GM10266 (cell line): ENCODE measurements at regions not wholly inside any gene's neighbourhood (a gene's known extent, or its start where the extent isn't known, plus 50 kb on each side); places are given as distances from the start of the nearest gene placed in this dataset.

ENCODE experiments used
- DNase-seq: peaks from one replicate; pipeline ENCODE4 v3.0.0; 2012; ENCODE audit errors: extremely low spot score
- TF ChIP-seq, protein P1 (sequence below): IDR thresholded peaks from 2 replicates; pipeline ENCODE4 v1.5.1; 2012; ENCODE audit warnings: mild to moderate bottlenecking, low read depth; ENCODE audit not compliant: control insufficient read depth, insufficient read depth; ENCODE audit errors: missing control alignments

DNA sequence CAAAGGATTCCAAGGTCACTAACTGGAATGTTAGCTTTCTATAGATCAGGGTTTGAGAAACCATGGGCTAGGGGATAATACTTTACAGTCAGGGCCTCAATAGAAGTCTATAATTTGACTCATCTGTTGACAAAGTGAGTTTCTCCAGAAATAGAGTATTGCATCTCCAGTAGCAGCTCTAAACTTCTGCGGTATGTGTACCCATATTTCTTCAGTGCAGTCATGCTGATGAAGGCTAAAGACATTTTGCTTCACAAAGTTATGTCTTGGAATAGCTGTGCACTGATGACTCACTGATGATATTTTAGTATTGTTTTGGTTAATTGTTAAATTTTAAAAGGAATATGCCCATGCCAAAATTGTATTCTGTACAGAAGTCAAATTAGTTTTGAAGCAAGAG, 464.9 kb upstream of the AMOT start:
- no peak for DNase-seq
- TF ChIP-seq, protein P1, sequence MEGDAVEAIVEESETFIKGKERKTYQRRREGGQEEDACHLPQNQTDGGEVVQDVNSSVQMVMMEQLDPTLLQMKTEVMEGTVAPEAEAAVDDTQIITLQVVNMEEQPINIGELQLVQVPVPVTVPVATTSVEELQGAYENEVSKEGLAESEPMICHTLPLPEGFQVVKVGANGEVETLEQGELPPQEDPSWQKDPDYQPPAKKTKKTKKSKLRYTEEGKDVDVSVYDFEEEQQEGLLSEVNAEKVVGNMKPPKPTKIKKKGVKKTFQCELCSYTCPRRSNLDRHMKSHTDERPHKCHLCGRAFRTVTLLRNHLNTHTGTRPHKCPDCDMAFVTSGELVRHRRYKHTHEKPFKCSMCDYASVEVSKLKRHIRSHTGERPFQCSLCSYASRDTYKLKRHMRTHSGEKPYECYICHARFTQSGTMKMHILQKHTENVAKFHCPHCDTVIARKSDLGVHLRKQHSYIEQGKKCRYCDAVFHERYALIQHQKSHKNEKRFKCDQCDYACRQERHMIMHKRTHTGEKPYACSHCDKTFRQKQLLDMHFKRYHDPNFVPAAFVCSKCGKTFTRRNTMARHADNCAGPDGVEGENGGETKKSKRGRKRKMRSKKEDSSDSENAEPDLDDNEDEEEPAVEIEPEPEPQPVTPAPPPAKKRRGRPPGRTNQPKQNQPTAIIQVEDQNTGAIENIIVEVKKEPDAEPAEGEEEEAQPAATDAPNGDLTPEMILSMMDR: no peak

DNA sequence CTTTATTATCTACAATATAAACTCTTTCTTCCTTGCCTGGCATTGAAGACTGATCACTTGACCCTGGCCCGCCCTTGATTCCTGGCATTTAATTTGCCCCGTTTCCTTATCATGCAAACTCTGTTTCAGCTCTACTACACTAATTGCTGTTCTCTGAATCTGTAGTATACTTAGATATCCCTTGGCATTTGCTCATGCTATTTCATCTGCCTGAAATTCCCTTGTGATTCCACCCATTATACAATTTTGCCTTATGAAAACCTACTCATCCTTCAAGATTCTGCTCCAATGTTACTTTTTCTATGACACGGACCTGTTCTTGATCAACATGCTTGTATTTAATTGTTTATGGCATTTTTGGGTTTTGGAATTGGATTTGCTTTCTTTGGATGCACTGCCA, 459.9 kb upstream of the AMOT start:
- no peak for DNase-seq
- TF ChIP-seq, protein P1: no peak

DNA sequence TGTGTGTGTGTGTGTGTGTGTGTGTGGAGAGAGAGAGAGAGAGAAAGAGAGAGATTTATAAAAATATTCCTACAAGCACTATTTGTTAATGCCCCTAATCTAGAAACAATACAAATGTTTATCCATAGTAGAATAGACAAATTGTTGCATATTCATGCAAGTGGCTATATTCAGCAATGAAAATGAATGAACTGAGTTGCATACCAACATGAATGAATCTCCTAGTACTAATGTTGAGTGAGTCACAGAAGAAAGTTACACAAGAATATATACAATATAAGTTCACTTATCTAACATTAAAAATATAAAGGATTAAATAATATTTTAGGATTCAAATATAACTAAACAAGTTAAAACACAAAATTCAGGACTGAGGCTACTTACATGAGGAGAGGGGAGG, 456.8 kb upstream of the AMOT start:
- DNase-seq: no peak
- TF ChIP-seq, protein P1: no peak

DNA sequence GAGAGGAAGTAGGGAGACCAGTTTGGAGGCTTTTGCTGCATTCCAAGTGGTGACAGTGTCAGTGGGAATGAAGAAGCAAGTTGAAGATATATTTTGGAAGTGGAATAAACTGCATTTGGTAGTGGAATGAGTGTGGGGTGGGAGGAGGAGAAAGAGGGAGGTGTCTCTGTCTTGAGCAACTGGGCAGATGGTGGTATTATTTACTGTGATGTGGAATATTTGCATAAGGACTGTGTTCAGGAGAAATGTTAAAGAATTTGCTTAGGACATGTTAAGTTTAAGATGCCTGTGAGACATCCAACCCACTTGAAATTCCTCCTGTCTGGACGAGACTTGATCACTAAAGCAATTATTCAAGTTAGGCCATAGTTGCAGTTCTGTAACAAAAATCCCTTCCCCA, 448.9 kb upstream of the AMOT start:
- no peak for DNase-seq
- TF ChIP-seq, protein P1: no peak

DNA sequence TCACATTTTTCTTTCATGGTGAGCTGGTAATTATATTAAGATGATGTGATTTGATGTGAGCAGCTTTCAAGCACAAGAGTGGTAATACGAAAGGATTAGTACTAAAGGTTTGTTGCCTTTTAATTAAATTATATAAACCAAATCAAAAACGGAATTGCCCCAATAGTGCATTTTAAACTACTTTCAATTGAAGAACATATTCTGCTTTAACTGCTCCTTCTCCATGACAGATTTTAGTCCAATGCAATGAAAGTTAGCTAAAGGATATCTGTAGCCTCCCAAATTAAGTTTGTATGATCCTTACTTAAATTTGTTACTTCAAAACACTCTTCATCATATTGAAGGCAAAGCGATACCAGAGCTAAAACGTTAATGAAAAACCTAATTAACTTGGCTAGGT, 447.1 kb upstream of the AMOT start:
- no peak for DNase-seq
- TF ChIP-seq, protein P1: no peak

DNA sequence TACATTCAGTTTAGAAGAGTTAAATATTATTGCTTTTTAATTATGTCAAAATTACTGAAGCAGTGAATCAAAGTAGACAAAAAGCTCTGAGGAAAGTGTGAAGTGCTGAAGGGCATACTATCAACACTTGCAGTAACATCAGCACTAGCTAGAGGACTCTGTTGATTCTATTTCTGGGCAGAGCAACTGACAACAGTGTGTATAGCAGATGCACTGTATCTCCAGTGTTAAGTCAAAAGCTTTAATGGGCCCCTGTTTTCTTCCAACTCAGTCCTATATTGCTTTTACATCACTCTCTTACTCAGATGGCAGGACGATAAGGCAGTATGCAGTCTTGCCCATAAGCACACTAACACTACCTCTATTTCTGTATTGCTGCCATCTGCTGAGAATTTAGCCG, 435.2 kb upstream of the AMOT start:
- TF ChIP-seq, protein P1: no peak
- no peak for DNase-seq

DNA sequence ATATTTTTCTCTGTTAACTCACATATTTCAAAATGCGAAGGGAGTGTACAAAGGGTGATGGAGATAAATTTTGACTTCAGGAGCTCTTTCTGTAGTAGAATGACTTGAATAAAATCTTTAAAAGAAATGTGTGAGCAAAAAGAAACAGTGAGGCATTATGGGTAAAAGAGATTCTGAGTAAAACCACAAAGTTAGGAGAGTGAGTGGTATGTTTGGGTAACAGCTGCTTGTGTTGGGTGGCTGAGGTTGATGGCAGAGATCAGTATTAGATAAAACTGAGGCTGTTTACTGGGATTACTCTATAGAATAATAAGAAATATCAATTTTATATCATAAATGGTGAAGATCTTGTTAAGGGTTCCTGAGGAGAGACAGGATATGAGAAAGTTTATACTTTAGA, 434.2 kb upstream of the AMOT start:
- DNase-seq: no peak
- TF ChIP-seq, protein P1: no peak
